HG02981 (cell line): ENCODE measurements at regions not wholly inside any gene's neighbourhood (a gene's known extent, or its start where the extent isn't known, plus 50 kb on each side); places are given as distances from the start of the nearest gene placed in this dataset.
"Not testable (repeated sequence)": the region's sequence is repeated elsewhere in the genome, so short reads cannot be mapped to it uniquely, and the experiment has no call there.

Experiments used
- ATAC-seq: cut with Tn5 transposase; IDR thresholded peaks from one replicate; pipeline ENCODE4 v1.9.1; 2021; ENCODE audit warnings: mild to moderate bottlenecking, moderate library complexity; ENCODE audit not compliant: unreplicated experiment

GRCh38 chr5:9765419-9766140, 135.4 kb upstream of the TAS2R1 start:
- ATAC-seq, result no peak

DNA sequence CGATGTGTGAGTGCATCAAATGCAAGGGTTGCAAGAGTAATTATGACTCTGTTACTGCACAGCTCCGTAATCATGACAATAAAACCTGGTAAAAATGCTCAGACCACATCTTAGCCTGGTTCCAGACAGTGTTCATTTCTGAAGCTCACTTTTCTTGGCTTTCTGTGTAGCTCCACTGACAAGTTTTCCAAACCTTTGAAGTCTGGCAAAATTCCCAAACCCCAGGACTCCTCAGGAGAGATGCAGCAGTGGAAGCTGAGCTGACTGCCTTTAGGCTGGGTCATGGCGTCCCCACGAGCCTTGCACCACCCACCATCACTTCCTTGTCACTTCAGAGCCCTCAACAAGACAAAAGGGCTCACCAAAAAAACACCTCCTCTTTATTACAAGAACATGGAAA, 131.6 kb upstream of the TAS2R1 start:
- no peak for ATAC-seq

GRCh38 chr5:9752670-9753069, 122.5 kb upstream of the TAS2R1 start:
- not testable (repeated sequence) for ATAC-seq

DNA sequence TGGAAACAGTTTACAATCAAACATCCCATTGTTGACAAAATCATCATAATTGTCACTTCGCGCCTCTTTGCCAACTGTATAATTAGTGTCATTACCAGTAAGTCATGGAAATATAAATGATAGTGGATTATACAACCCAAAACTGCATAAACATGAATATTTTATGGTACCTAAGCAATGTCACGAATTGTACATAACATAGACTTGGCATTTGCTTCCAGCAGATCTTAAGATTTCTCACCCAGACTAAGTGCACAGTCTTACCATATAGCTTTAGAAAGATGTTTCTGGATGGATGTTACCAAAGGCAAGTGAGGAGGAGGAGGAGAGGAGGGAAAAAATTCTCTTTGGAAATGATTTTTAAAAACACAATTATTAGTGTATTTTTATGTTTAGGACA, 113.4 kb upstream of the TAS2R1 start:
- no peak for ATAC-seq

- no peak for ATAC-seq
Measured at GRCh38 chr5:9742848-9743247, 112.7 kb upstream of the TAS2R1 start.

GRCh38 chr5:9739135-9739534, 109.0 kb upstream of the TAS2R1 start:
- no peak for ATAC-seq

- no peak for ATAC-seq
Measured at GRCh38 chr5:9737265-9737664, 107.1 kb upstream of the TAS2R1 start.

- no peak for ATAC-seq
Measured at GRCh38 chr5:9733486-9733885, 103.3 kb upstream of the TAS2R1 start.

DNA sequence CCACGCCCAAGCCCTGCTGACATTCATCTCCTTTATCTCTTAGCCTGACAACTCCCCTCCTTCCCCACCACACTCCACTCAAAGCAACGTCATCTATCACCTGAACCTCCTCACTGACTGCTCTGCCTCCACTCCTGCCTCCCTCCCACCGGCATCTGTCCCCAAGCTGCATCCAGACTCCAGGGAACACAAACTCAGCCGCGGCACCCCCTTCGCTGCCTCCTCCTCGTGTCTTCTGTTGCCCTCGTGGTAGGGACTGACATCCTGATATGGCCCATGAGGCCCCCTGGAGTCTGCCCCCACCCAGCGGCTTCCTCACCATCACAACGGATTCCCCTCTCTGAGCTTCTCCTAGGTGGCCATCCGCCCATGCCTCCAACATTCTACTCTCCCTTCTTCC, 101.0 kb upstream of the TAS2R1 start:
- no peak for ATAC-seq

DNA sequence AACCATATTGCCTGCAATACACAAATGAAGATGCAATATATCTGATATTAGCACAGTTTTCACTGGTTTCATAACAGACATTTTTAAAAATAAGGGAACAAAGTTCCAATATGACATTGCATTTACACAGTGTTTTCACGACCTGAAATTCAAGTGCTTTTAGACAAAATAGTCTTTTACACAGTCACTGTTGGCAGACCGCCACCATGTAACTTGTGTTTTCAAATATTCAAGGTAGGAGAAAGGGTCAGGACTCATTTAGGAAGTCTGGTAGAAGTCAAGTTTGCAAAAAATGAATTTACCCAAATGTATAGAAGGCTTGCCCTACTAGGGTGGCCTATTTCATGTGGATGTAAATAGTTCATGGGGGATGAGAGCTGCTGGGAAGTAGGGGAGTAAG, 98.1 kb upstream of the TAS2R1 start:
- ATAC-seq, result no peak

DNA sequence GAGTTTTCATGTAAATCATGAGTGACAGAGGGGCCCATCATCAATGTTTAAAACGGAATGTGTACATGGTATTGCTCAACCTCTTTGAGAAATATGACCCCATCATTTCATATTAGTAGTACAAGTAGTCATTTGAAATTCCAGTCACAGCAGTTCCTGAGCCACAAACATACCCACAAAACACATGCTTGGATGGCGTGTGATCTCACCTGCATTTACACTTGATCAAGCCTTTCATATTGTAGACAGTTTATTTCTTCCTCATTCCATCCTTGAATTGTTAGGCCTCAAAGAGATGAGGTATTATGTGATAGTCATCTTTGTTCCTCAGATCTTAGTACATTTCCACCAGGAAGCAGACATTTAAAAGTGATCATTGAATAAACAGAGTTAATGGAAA, 96.8 kb upstream of the TAS2R1 start:
- ATAC-seq, result no peak

- not testable (repeated sequence) for ATAC-seq
Measured at GRCh38 chr5:9725265-9725664, 95.1 kb upstream of the TAS2R1 start.

DNA sequence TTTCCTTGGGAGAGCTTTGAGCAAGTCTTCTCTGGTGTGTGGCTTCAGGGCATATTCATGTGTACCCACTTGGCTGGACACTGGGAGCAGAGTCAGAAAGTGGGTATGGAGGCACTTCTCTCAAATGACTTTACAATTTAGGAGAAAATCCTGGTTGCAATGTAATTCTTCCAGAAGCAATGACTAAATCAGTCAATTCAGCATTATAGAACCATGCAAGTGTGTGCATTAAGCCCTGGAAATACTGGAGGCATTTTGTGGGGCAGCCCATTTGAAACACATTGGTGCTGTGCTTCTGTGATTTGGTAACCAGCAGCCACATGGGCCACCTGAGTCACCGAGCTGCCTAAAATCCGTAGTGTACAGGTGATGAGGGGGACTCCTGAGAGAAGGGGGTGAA, 94.6 kb upstream of the TAS2R1 start:
- ATAC-seq, result no peak

- no peak for ATAC-seq
Measured at GRCh38 chr5:9722601-9723180, 92.5 kb upstream of the TAS2R1 start.

DNA sequence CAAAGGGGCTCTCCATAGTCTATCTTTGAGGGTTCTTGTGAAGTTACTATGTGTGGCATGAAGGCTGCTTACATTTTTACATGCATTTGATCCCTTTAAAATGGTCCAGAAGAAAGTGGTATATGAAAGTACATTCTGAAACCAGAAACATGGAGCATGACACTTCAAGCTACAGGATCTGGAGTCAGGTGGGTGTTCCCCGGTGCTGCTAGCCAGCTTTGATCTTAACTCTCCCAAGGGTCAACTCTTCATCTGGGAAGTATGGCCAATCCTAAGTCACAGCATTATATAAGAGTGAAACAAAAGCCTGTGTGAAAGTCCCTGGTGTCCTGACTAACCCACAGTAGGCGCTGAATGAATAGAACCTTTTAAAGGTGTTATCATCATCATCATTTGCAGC, 91.0 kb upstream of the TAS2R1 start:
- no peak for ATAC-seq

DNA sequence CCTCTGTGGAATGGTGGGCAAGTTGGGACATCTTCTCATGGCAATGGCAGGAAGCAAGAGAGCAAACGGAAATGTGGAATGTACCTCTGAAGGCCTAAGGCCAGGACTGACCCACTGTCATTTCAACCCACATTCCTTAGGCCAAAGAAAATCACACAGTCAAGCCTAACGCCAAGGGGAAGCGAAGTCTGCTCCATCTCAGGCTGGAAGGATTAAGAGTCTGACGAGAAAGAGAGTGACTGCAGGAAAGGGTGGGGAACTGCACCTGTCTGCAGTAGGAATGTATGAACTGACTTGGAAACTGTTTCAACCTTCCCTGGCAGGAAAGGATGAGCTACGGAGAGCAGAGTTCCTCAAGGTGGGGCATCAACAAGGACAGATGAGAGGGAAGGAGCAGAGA, 90.2 kb upstream of the TAS2R1 start:
- ATAC-seq, result no peak

DNA sequence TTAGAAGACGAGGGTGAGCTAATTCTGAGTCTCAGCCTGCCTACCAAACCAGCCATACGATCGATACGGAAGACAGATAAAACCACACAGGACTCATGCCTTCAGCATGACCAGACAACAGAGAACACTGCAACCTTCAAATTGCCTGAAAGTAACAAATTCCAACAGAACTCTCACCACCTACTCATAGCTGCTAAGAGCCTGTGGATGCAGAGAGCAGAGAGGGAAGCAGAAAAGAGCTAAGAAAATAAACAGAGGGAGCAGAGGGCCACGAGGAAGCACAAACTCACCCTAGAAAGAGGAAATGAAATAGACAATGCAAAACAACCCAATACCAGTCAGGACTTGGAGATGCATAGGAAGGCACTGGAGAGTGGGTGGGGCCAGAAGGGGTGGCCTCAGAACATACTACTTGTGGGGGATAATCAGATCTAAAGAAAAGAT, 86.7 kb upstream of the TAS2R1 start:
- ATAC-seq, result peak; percentile 75

DNA sequence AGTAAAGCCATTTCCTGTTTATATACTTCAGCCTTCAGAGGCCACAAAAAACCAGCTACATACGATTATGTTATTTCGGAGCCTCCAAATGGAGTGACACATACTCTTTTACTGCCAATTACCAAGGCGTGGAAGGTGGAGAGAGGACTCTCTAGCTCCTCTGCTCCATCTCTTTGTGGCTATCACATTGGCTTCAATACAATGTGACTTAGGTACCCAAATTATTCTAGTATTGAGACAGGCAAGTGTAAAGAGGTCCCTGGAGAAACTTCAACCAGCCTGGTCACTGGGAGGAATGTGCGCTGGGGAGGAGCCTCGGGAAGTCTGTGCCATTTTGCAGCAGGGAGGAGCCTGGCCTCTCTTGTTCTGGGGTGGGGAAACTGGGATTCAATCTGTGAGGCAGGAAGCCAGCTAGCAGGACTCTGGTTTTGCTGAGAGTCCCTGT, 85.8 kb upstream of the TAS2R1 start:
- no peak for ATAC-seq

DNA sequence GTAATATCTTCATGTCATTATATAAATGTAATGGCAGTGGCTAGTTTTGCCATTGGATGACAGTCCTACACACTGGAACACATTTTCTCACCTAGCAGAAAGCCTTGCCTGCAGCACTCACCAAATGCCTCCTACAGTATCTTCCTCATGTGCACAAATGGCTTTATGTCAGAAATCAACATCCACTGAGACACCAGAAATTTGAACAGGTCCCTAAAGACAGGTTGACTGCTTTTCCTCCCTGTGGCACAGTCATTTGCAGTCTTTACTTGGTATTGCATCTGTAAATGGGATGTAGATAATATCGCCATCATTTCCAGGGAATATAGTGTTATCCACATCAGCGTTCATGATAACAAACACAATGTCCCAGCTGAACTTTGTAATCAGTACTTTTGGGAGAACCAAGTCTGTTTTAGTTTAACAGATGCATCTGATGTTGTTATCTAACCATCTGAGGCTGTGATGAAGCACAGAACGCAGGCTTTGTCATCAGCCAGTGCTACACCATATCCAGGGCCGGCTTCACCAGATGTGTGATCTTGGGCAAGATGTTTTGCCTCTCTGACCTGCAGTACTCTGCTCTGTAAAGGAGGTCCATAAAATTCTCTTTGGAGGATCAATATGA, 83.9 kb upstream of the TAS2R1 start:
- ATAC-seq, result no peak

GRCh38 chr5:9713356-9713755, 83.2 kb upstream of the TAS2R1 start:
- ATAC-seq, result no peak

- no peak for ATAC-seq
Measured at GRCh38 chr5:9712911-9713310, 82.8 kb upstream of the TAS2R1 start.

- ATAC-seq, result no peak
Measured at GRCh38 chr5:9712506-9712905, 82.4 kb upstream of the TAS2R1 start.
